ENCODE measurements at regions not wholly inside any gene's neighbourhood (a gene's known extent, or its start where the extent isn't known, plus 50 kb on each side); places are given as distances from the start of the nearest gene placed in this dataset.

DNA sequence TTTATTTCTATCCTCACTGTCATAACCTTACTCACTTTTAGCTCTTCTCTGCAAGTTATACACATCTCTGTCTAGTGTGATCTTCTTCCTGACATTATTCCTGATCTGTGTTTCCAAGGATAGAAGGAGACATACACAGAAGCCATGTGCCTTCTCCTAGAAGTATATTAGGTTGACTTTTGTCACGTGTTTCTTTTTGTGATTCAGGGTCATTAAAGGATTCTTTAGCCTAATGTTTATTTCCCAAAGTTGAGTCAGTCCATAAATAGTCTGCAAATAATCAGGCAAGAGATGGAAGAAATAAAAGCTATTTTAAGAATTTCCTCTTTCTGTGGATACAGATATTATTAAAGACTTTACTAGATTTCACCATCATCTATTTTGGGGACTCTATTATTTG is 214.1 kb upstream of the GOT2 start:
- DNase-seq: no peak
- TF ChIP-seq RFX5 (IDR thresholded peaks at IDR 0.05; ENCODE audit: low read length) (no peak), SMC3 (IDR thresholded peaks at IDR 0.05; ENCODE audit: low read depth, low read length) (no peak), USF1 (IDR thresholded peaks at IDR 0.05; ENCODE audit: borderline replicate concordance, low read depth) (no peak), NRF1 (IDR thresholded peaks at IDR 0.05; ENCODE audit: low read depth, low read length) (no peak), YY1 (IDR thresholded peaks at IDR 0.05; ENCODE audit: low read depth) (no peak), MEF2A (IDR thresholded peaks at IDR 0.05; ENCODE audit: borderline replicate concordance, low read depth) (no peak), EP300 (IDR thresholded peaks at IDR 0.05; ENCODE audit: borderline replicate concordance in 1 of 2, low read depth in 1 of 2, low read length in 1 of 2) (no peak), POLR2AphosphoS5 (IDR thresholded peaks at IDR 0.05; ENCODE audit: low read depth, low read length) (no peak), GABPA (IDR thresholded peaks at IDR 0.05; ENCODE audit: low read depth) (no peak), MAX (IDR thresholded peaks at IDR 0.05; ENCODE audit: low read depth) (no peak), RAD21 (IDR thresholded peaks at IDR 0.05; ENCODE audit: low read length) (no peak), ELF1 (IDR thresholded peaks at IDR 0.05) (no peak), TEAD4 (IDR thresholded peaks at IDR 0.05; ENCODE audit: borderline replicate concordance, insufficient read depth) (no peak), RXRA (IDR thresholded peaks at IDR 0.05; ENCODE audit: borderline replicate concordance, low read depth) (no peak)
- TF ChIP-seq, protein P1, sequence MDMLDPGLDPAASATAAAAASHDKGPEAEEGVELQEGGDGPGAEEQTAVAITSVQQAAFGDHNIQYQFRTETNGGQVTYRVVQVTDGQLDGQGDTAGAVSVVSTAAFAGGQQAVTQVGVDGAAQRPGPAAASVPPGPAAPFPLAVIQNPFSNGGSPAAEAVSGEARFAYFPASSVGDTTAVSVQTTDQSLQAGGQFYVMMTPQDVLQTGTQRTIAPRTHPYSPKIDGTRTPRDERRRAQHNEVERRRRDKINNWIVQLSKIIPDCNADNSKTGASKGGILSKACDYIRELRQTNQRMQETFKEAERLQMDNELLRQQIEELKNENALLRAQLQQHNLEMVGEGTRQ (IDR thresholded peaks at IDR 0.05; ENCODE audit: borderline replicate concordance, low read depth, low read length): no peak
- TF ChIP-seq, protein P2, sequence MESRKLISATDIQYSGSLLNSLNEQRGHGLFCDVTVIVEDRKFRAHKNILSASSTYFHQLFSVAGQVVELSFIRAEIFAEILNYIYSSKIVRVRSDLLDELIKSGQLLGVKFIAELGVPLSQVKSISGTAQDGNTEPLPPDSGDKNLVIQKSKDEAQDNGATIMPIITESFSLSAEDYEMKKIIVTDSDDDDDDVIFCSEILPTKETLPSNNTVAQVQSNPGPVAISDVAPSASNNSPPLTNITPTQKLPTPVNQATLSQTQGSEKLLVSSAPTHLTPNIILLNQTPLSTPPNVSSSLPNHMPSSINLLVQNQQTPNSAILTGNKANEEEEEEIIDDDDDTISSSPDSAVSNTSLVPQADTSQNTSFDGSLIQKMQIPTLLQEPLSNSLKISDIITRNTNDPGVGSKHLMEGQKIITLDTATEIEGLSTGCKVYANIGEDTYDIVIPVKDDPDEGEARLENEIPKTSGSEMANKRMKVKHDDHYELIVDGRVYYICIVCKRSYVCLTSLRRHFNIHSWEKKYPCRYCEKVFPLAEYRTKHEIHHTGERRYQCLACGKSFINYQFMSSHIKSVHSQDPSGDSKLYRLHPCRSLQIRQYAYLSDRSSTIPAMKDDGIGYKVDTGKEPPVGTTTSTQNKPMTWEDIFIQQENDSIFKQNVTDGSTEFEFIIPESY (IDR thresholded peaks at IDR 0.05; ENCODE audit: borderline replicate concordance, low read depth): no peak

More for the DNA sequence above, 214.1 kb upstream of the GOT2 start:
- ChIA-PET POLR2A (no interaction called here), CTCF (no interaction called here)
- Histone ChIP-seq H3K9ac (no peak overlapping the region), H3K4me1 (ENCODE audit: control insufficient read depth in 1 of 2, insufficient read depth in 2 of 2, low read depth in 1 of 2, low read length in 1 of 2) (no peaks in the 10 kb centered on the region), H2AFZ (ENCODE audit: low read depth) (no peak overlapping the region), H4K20me1 (ENCODE audit: insufficient read depth) (no peaks in the 10 kb centered on the region), H3K4me3 (ENCODE audit: low read depth in 2 of 2, low read length in 1 of 2) (no peak overlapping the region), H3K27ac (ENCODE audit: low read depth in 2 of 2, low read length in 1 of 2) (no peak overlapping the region), H3K4me2 (no peak overlapping the region), H3K9me2 (no peaks in the 10 kb centered on the region), H3K79me2 (ENCODE audit: insufficient read depth) (no peaks in the 10 kb centered on the region), H3F3A (replicated peaks; ENCODE audit: insufficient read depth) (no peaks in the 10 kb centered on the region), H3K9me3 (no peaks in the 10 kb centered on the region), H3K27me3 (ENCODE audit: insufficient read depth) (no peaks in the 10 kb centered on the region), H3K36me3 (replicated peaks in 1 of 2; ENCODE audit: control insufficient read depth in 1 of 2, insufficient read depth in 2 of 2, low read length in 1 of 2) (no peaks in the 10 kb centered on the region)
- WGBS (ENCODE audit: low lambda C conversion rate): 0% methylated on average over 1 of the region's 1 CpG

Data from SK-N-SH (cell line).